CD8-positive, alpha-beta memory T cell (primary cell): ENCODE measurements at regions not wholly inside any gene's neighbourhood (a gene's known extent, or its start where the extent isn't known, plus 50 kb on each side); places are given as distances from the start of the nearest gene placed in this dataset.

Experiments used
- CTCF ChIA-PET: fragments of 350-600 bp; sonication (Branson Sonifier 250); formaldehyde crosslinking; loops from one replicate; lab custom pipeline; 2021; ENCODE audit warnings: antibody characterized with exemption; lab: Charles Lee
- POLR2A ChIA-PET: fragments of 350-600 bp; sonication (Branson Sonifier 250); formaldehyde crosslinking; loops from one replicate; lab custom pipeline; 2021; ENCODE audit warnings: antibody characterized with exemption; lab: Charles Lee
- DNase-seq, 5 donors: peaks; one replicate each; pipeline versions ENCODE4 v3.0.0 to v3.0.0-alpha.2; 2020 to 2022; ENCODE audit warnings: mixed read lengths in 1 of 5
- H3K27ac ChIP-seq: one replicate; pipeline ENCODE4 v1.7.0; 2013; ENCODE audit warnings: low read depth, mild to moderate bottlenecking, low read length, moderate library complexity
- H3K27me3 ChIP-seq: 2 replicates; pipeline ENCODE4 v1.7.0; 2013; ENCODE audit warnings: low read length, mild to moderate bottlenecking; ENCODE audit not compliant: insufficient read depth, poor library complexity, severe bottlenecking
- H3K36me3 ChIP-seq: 2 replicates; pipeline ENCODE4 v1.7.0; 2013; ENCODE audit warnings: mild to moderate bottlenecking, low read length, moderate library complexity; ENCODE audit not compliant: insufficient read depth
- H3K4me1 ChIP-seq: 2 replicates; pipeline ENCODE4 v1.7.0; 2013; ENCODE audit warnings: mild to moderate bottlenecking, low read length, moderate library complexity; ENCODE audit not compliant: insufficient read depth
- H3K4me3 ChIP-seq: 2 replicates; pipeline ENCODE4 v1.7.0; 2013; ENCODE audit warnings: mild to moderate bottlenecking, low read length
- H3K9me3 ChIP-seq: 2 replicates; pipeline ENCODE4 v1.7.0; 2013; ENCODE audit warnings: mild to moderate bottlenecking, low read length
- H3K27ac Mint-ChIP-seq, 8 donors: one replicate each; pipeline ENCODE4 v1.8.0; 2020 to 2021; ENCODE audit warnings: mixed read lengths in 8 of 8, mild to moderate bottlenecking in 6 of 8, inconsistent platforms in 3 of 8, moderate library complexity in 3 of 8
- H3K27me3 Mint-ChIP-seq, 2 donors: one replicate each; pipeline ENCODE4 v1.8.0; 2020 to 2021; ENCODE audit warnings: mixed read lengths in 2 of 2, mild to moderate bottlenecking in 1 of 2, moderate library complexity in 1 of 2
- H3K36me3 Mint-ChIP-seq, 3 donors: one replicate each; pipeline ENCODE4 v1.8.0; 2020 to 2021; ENCODE audit warnings: mixed read lengths in 3 of 3, inconsistent platforms in 1 of 3, mild to moderate bottlenecking in 1 of 3
- H3K4me1 Mint-ChIP-seq, 3 donors: one replicate each; pipeline ENCODE4 v1.8.0; 2020 to 2021; ENCODE audit warnings: mixed read lengths in 3 of 3, inconsistent platforms in 1 of 3, mild to moderate bottlenecking in 1 of 3
- H3K4me3 Mint-ChIP-seq, 7 donors: one replicate each; pipeline ENCODE4 v1.8.0; 2020 to 2021; ENCODE audit warnings: mixed read lengths in 7 of 7, mild to moderate bottlenecking in 6 of 7, moderate library complexity in 4 of 7, inconsistent platforms in 2 of 7
- H3K9me3 Mint-ChIP-seq, 5 donors: one replicate each; pipeline ENCODE4 v1.8.0; 2020 to 2022; ENCODE audit warnings: mixed read lengths in 5 of 5, mild to moderate bottlenecking in 3 of 5, moderate library complexity in 2 of 5, inconsistent platforms in 1 of 5

GRCh38 chr18:77530732-77531131, 281.1 kb downstream of the GALR1 start:
- Histone ChIP-seq H3K4me3 (no peak overlapping the region), H3K27ac (no peak overlapping the region), H3K4me1 (no peaks in the 10 kb centered on the region), H3K36me3 (no peaks in the 10 kb centered on the region), H3K9me3 (no peaks in the 10 kb centered on the region), H3K27me3 (no peaks in the 10 kb centered on the region)
- ChIA-PET CTCF (no interaction called here), POLR2A (no interaction called here)
- Mint-ChIP-seq H3K4me1 (no peaks in the 10 kb centered on the region), H3K9me3 (peaks cover 0 to 6% (median 3%) of the 10 kb centered on the region in 5 donors), H3K36me3 (no peaks in the 10 kb centered on the region), H3K27ac (no peak overlapping the region), H3K4me3 (no peak overlapping the region), H3K27me3 (peaks cover 0 to 7% of the 10 kb centered on the region in 2 donors)
- no peak for DNase-seq

- Mint-ChIP-seq H3K4me1 (no peaks in the 10 kb centered on the region), H3K36me3 (no peaks in the 10 kb centered on the region), H3K4me3 (no peak overlapping the region), H3K27ac (no peak overlapping the region), H3K9me3 (peaks cover 0 to 5% (median 2%) of the 10 kb centered on the region in 5 donors), H3K27me3 (peaks cover 7 to 37% of the 10 kb centered on the region in 2 donors)
- ChIA-PET POLR2A (no interaction called here), CTCF (no interaction called here)
- Histone ChIP-seq H3K9me3 (no peaks in the 10 kb centered on the region), H3K4me1 (no peaks in the 10 kb centered on the region), H3K4me3 (no peak overlapping the region), H3K36me3 (no peaks in the 10 kb centered on the region), H3K27ac (no peak overlapping the region), H3K27me3 (no peaks in the 10 kb centered on the region)
- no peak for DNase-seq
These were observed 290.2 kb downstream of the GALR1 start for GRCh38 chr18:77539860-77540259.

- H3K4me1 ChIP-seq, result no peaks in the 10 kb centered on the region
- POLR2A ChIA-PET, result no interaction called here
- no peaks in the 10 kb centered on the region for H3K36me3 ChIP-seq
- H3K27me3 Mint-ChIP-seq, result peaks cover 10 to 22% of the 10 kb centered on the region in 2 donors
- no peak overlapping the region for H3K27ac Mint-ChIP-seq
- H3K4me1 Mint-ChIP-seq, result no peaks in the 10 kb centered on the region
- H3K4me3 ChIP-seq, result no peak overlapping the region
- no peaks in the 10 kb centered on the region for H3K9me3 ChIP-seq
- DNase-seq, result no peak
- CTCF ChIA-PET, result no interaction called here
- peaks cover 0 to 2% (median 0%) of the 10 kb centered on the region in 5 donors for H3K9me3 Mint-ChIP-seq
- H3K27ac ChIP-seq, result no peak overlapping the region
- H3K4me3 Mint-ChIP-seq, result no peak overlapping the region
- H3K27me3 ChIP-seq, result no peaks in the 10 kb centered on the region
- no peaks in the 10 kb centered on the region for H3K36me3 Mint-ChIP-seq
These were observed 295.1 kb downstream of the GALR1 start for GRCh38 chr18:77544792-77545191.

GRCh38 chr18:77547757-77548156, 298.1 kb downstream of the GALR1 start:
- Mint-ChIP-seq H3K4me1 (no peaks in the 10 kb centered on the region), H3K27ac (no peak overlapping the region), H3K9me3 (peaks cover 0 to 2% (median 0%) of the 10 kb centered on the region in 5 donors), H3K27me3 (peaks cover 7 to 13% of the 10 kb centered on the region in 2 donors), H3K4me3 (no peak overlapping the region), H3K36me3 (no peaks in the 10 kb centered on the region)
- no peak for DNase-seq
- no peaks in the 10 kb centered on the region for H3K9me3 ChIP-seq
- no peak overlapping the region for H3K4me3 ChIP-seq
- no peaks in the 10 kb centered on the region for H3K4me1 ChIP-seq
- CTCF ChIA-PET, result no interaction called here
- no peaks in the 10 kb centered on the region for H3K36me3 ChIP-seq
- no peaks in the 10 kb centered on the region for H3K27me3 ChIP-seq
- H3K27ac ChIP-seq, result no peak overlapping the region
- POLR2A ChIA-PET, result no interaction called here

GRCh38 chr18:77548790-77549420, 299.3 kb downstream of the GALR1 start:
- no peaks in the 10 kb centered on the region for H3K9me3 ChIP-seq
- no peaks in the 10 kb centered on the region for H3K36me3 ChIP-seq
- Mint-ChIP-seq H3K27me3 (peaks cover 7 to 18% of the 10 kb centered on the region in 2 donors), H3K4me3 (no peak overlapping the region), H3K36me3 (no peaks in the 10 kb centered on the region), H3K9me3 (no peaks in the 10 kb centered on the region), H3K4me1 (no peaks in the 10 kb centered on the region), H3K27ac (no peak overlapping the region)
- H3K27ac ChIP-seq, result no peak overlapping the region
- POLR2A ChIA-PET, result no interaction called here
- no peaks in the 10 kb centered on the region for H3K27me3 ChIP-seq
- DNase-seq, result no peak
- H3K4me1 ChIP-seq, result no peaks in the 10 kb centered on the region
- H3K4me3 ChIP-seq, result no peak overlapping the region
- CTCF ChIA-PET, result no interaction called here

- Histone ChIP-seq H3K27me3 (no peaks in the 10 kb centered on the region), H3K4me3 (no peak overlapping the region), H3K36me3 (no peaks in the 10 kb centered on the region), H3K27ac (no peak overlapping the region), H3K4me1 (no peaks in the 10 kb centered on the region), H3K9me3 (no peaks in the 10 kb centered on the region)
- Mint-ChIP-seq H3K27me3 (peaks cover 10 to 28% of the 10 kb centered on the region in 2 donors), H3K36me3 (no peaks in the 10 kb centered on the region), H3K27ac (no peak overlapping the region), H3K4me3 (no peak overlapping the region), H3K9me3 (no peaks in the 10 kb centered on the region), H3K4me1 (no peaks in the 10 kb centered on the region)
- no peak for DNase-seq
- CTCF ChIA-PET, result no interaction called here
- POLR2A ChIA-PET, result no interaction called here
These were observed 301.0 kb downstream of the GALR1 start for GRCh38 chr18:77550625-77551024.

GRCh38 chr18:77551055-77551454, 301.4 kb downstream of the GALR1 start:
- Mint-ChIP-seq H3K27me3 (peaks cover 10 to 28% of the 10 kb centered on the region in 2 donors), H3K36me3 (no peaks in the 10 kb centered on the region), H3K4me3 (no peak overlapping the region), H3K4me1 (no peaks in the 10 kb centered on the region), H3K27ac (no peak overlapping the region), H3K9me3 (no peaks in the 10 kb centered on the region)
- ChIA-PET POLR2A (no interaction called here), CTCF (no interaction called here)
- no peaks in the 10 kb centered on the region for H3K27me3 ChIP-seq
- no peaks in the 10 kb centered on the region for H3K9me3 ChIP-seq
- no peak for DNase-seq
- H3K4me3 ChIP-seq, result no peak overlapping the region
- no peaks in the 10 kb centered on the region for H3K36me3 ChIP-seq
- H3K4me1 ChIP-seq, result no peaks in the 10 kb centered on the region
- no peak overlapping the region for H3K27ac ChIP-seq

- H3K9me3 ChIP-seq, result no peaks in the 10 kb centered on the region
- CTCF ChIA-PET, result no interaction called here
- H3K36me3 ChIP-seq, result no peaks in the 10 kb centered on the region
- no peak overlapping the region for H3K4me3 Mint-ChIP-seq
- H3K36me3 Mint-ChIP-seq, result no peaks in the 10 kb centered on the region
- no peak for DNase-seq
- POLR2A ChIA-PET, result no interaction called here
- no peak overlapping the region for H3K27ac ChIP-seq
- H3K27me3 Mint-ChIP-seq, result peaks cover 7 to 33% of the 10 kb centered on the region in 2 donors
- H3K9me3 Mint-ChIP-seq, result no peaks in the 10 kb centered on the region
- H3K4me1 Mint-ChIP-seq, result no peaks in the 10 kb centered on the region
- no peak overlapping the region for H3K4me3 ChIP-seq
- H3K27me3 ChIP-seq, result no peaks in the 10 kb centered on the region
- no peak overlapping the region for H3K27ac Mint-ChIP-seq
- no peaks in the 10 kb centered on the region for H3K4me1 ChIP-seq
These were observed 303.3 kb downstream of the GALR1 start for GRCh38 chr18:77552945-77553344.
